Stomach (tissue), 4 donors: ENCODE measurements at regions not wholly inside any gene's neighbourhood (a gene's known extent, or its start where the extent isn't known, plus 50 kb on each side); places are given as distances from the start of the nearest gene placed in this dataset.

Experiments
- POLR2A ChIP-seq, 4 donors: fragments of 450-650 bp; IDR thresholded peaks; one replicate each; pipeline ENCODE4 v1.6.1; 2016; ENCODE audit warnings: antibody characterized with exemption in 4 of 4, control low read depth in 2 of 4, mild to moderate bottlenecking in 1 of 4, moderate library complexity in 1 of 4
- TF ChIP-seq, protein P1 (sequence below), 7 experiments: fragments of 450-650 bp in 4 of 7; fragments of 200-600 bp in 3 of 7; sonication (generic) in 3 of 7; IDR thresholded peaks; one replicate each; pipeline ENCODE4 v1.5.1; 2016 to 2019; ENCODE audit warnings: antibody characterized with exemption in 7 of 7, control low read depth in 2 of 7, mild to moderate bottlenecking in 1 of 7

DNA sequence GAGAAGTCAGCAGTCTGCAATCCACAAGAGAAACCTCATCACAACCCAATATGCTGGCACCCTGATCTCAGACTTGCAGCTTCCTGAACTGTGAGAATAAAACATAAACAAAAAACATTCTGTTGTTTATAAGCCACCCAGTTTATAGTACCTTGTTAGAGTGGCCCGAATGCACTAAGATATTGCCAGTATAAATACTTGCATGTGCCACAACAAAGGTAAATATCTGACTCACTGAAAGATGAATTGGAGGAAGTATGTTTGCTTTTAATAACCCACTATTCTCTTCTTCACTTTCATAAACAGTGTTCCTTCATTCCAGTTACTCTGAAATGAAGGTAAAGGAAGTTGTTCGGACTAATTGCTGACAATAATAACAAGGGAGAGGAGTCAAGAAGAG is 1163.4 kb upstream of the CDH6 start:
- no peak for TF ChIP-seq POLR2A (IDR thresholded peaks at IDR 0.05)
- TF ChIP-seq, protein P1, sequence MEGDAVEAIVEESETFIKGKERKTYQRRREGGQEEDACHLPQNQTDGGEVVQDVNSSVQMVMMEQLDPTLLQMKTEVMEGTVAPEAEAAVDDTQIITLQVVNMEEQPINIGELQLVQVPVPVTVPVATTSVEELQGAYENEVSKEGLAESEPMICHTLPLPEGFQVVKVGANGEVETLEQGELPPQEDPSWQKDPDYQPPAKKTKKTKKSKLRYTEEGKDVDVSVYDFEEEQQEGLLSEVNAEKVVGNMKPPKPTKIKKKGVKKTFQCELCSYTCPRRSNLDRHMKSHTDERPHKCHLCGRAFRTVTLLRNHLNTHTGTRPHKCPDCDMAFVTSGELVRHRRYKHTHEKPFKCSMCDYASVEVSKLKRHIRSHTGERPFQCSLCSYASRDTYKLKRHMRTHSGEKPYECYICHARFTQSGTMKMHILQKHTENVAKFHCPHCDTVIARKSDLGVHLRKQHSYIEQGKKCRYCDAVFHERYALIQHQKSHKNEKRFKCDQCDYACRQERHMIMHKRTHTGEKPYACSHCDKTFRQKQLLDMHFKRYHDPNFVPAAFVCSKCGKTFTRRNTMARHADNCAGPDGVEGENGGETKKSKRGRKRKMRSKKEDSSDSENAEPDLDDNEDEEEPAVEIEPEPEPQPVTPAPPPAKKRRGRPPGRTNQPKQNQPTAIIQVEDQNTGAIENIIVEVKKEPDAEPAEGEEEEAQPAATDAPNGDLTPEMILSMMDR (IDR thresholded peaks at IDR 0.05) = no peak
